Prostate gland (tissue), 2 donors: ENCODE measurements at regions not wholly inside any gene's neighbourhood (a gene's known extent, or its start where the extent isn't known, plus 50 kb on each side); places are given as distances from the start of the nearest gene placed in this dataset.
"Not testable (repeated sequence)": the region's sequence is repeated elsewhere in the genome, so short reads cannot be mapped to it uniquely, and the experiment has no call there.

Experiments
- POLR2A ChIP-seq: fragments of 450-650 bp; IDR thresholded peaks from one replicate; pipeline ENCODE4 v1.6.1; 2016; ENCODE audit warnings: antibody characterized with exemption, mild to moderate bottlenecking
- POLR2AphosphoS5 ChIP-seq: sonication (generic); formaldehyde crosslinking; IDR thresholded peaks from one replicate; pipeline ENCODE4 v1.6.1; 2017; ENCODE audit warnings: antibody characterized with exemption
- TF ChIP-seq, protein P1 (sequence below), 4 experiments: fragments of 200-600 bp in 2 of 4; fragments of 450-650 bp in 2 of 4; sonication (generic) in 2 of 4; IDR thresholded peaks; 1 replicate in 3 of 4; 2 replicates in 1 of 4; pipeline ENCODE4 v1.5.1; 2016 to 2019; ENCODE audit warnings: antibody characterized with exemption in 4 of 4, mild to moderate bottlenecking in 2 of 4, moderate library complexity in 2 of 4

DNA sequence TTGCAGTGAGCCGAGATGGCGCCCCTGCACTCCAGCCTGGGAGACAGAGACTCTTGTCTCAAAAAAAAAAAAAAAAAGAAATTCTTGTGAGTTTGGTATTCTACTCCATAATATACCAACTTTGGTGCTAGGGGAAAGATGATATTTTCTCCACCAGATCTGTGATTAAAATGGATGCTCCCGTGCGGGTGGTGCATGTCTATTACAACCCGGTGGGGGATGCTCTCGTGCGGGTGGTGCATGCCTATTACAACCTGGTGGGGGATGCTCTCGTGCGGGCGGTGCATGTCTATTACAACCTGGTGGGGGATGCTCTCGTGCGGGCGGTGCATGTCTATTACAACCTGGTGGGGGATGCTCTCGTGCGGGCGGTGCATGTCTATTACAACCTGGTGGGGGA lies 244.1 kb upstream of the RGMA start:
- TF ChIP-seq, protein P1, sequence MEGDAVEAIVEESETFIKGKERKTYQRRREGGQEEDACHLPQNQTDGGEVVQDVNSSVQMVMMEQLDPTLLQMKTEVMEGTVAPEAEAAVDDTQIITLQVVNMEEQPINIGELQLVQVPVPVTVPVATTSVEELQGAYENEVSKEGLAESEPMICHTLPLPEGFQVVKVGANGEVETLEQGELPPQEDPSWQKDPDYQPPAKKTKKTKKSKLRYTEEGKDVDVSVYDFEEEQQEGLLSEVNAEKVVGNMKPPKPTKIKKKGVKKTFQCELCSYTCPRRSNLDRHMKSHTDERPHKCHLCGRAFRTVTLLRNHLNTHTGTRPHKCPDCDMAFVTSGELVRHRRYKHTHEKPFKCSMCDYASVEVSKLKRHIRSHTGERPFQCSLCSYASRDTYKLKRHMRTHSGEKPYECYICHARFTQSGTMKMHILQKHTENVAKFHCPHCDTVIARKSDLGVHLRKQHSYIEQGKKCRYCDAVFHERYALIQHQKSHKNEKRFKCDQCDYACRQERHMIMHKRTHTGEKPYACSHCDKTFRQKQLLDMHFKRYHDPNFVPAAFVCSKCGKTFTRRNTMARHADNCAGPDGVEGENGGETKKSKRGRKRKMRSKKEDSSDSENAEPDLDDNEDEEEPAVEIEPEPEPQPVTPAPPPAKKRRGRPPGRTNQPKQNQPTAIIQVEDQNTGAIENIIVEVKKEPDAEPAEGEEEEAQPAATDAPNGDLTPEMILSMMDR (IDR thresholded peaks at IDR 0.05), result not testable (repeated sequence)
- not testable (repeated sequence) for TF ChIP-seq POLR2AphosphoS5, POLR2A
